Vagina (tissue), 2 donors: ENCODE measurements at regions not wholly inside any gene's neighbourhood (a gene's known extent, or its start where the extent isn't known, plus 50 kb on each side); places are given as distances from the start of the nearest gene placed in this dataset.

Experiments used
- CTCF ChIP-seq, 3 experiments: fragments of 450-650 bp in 2 of 3; fragments of 200-600 bp in 1 of 3; sonication (generic) in 1 of 3; IDR thresholded peaks; one replicate each; pipeline ENCODE4 v1.5.1; 2017 to 2019; ENCODE audit warnings: antibody characterized with exemption in 3 of 3, mild to moderate bottlenecking in 2 of 3, moderate library complexity in 2 of 3
- POLR2A ChIP-seq, 2 donors: fragments of 450-650 bp; IDR thresholded peaks; one replicate each; pipeline ENCODE4 v1.6.1; 2017; ENCODE audit warnings: antibody characterized with exemption in 2 of 2, mild to moderate bottlenecking in 2 of 2, moderate library complexity in 2 of 2
- POLR2AphosphoS5 ChIP-seq, 2 donors: sonication (generic); formaldehyde crosslinking; IDR thresholded peaks; one replicate each; pipeline ENCODE4 v1.9.0; 2017; ENCODE audit warnings: antibody characterized with exemption in 2 of 2, mild to moderate bottlenecking in 2 of 2, low read depth in 1 of 2; ENCODE audit not compliant: insufficient read depth in 1 of 2

GRCh38 chr6:22413681-22414311 lies 117.0 kb upstream of the PRL start:
- no peak for TF ChIP-seq CTCF (IDR thresholded peaks at IDR 0.05)
- no peak for TF ChIP-seq POLR2AphosphoS5 (IDR thresholded peaks at IDR 0.05; ENCODE audit: insufficient read depth in 1 of 2, low read depth in 1 of 2)
- TF ChIP-seq POLR2A (IDR thresholded peaks at IDR 0.05): no peak
